Skeletal muscle cell (primary cell): ENCODE measurements at regions not wholly inside any gene's neighbourhood (a gene's known extent, or its start where the extent isn't known, plus 50 kb on each side); places are given as distances from the start of the nearest gene placed in this dataset.

ENCODE experiments used
- DNase-seq: peaks from one replicate; pipeline ENCODE4 v3.0.0-alpha.2; 2010; ENCODE audit warnings: low read depth
- H3K4me3 ChIP-seq: 2 replicates; pipeline ENCODE4 v1.5.1; 2011; ENCODE audit warnings: low read depth, mild to moderate bottlenecking, control low read depth, low read length, moderate library complexity

DNA sequence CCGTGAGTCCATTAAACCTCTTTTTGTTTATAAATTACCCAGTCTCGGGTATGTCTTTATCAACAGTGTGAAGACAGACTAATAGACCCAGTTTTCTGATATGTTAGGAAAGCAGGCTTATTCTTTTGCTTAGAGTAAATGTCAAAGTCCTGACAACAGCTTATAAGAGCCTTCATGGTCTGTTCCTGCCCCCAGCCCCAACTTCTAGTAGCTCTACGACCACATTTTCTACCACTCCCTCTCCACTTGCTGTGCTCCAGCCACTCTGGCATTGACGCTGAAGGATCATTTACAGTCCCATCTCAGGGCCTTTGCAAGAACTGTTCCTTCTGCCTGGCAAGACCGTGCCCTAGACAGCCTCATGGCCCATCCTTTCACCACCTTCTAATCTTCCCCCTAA is 104.6 kb upstream of the GPR139 start:
- no peak overlapping the region for H3K4me3 ChIP-seq
- DNase-seq, result no peak

DNA sequence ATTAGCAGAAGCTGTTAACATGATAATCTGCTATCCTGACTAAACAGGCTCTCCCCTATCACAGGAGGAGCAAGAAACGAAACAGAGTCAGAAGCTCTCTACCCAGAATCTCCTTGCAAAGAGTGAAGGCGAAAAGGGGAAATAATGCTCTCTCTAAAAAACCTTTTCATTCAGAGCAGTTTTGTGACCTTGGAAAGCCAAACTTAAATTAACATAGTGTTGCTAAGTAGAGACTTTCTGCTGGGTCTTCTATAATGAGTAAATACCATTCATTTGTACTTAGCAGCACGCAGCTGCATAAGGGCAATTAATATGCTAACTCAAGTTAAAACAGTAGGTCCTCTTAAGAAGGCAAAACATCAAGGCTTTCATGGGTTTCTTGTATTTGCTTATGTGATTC is 101.7 kb upstream of the GPR139 start:
- DNase-seq, result no peak
- no peak overlapping the region for H3K4me3 ChIP-seq

DNA sequence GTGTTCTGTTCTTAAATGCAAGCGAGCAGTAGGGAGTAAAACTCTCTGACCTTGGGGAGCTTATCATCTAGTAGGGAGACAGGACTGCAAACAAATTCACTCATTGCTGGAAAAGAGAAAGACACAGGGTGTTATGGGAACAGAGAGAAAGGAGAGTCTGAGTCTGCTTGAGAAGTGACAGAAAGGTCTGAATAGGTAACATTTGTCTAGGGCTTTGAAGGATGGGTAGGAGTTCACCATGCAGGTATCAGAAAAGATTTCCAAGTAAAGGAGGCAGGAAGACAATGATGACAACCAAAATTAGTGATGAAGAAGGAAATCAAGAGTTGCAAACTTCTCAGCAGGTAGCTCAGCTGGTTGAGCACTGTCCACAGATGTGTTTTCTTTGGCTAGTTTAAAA is 93.6 kb upstream of the GPR139 start:
- no peak for DNase-seq
- H3K4me3 ChIP-seq, result no peak overlapping the region

DNA sequence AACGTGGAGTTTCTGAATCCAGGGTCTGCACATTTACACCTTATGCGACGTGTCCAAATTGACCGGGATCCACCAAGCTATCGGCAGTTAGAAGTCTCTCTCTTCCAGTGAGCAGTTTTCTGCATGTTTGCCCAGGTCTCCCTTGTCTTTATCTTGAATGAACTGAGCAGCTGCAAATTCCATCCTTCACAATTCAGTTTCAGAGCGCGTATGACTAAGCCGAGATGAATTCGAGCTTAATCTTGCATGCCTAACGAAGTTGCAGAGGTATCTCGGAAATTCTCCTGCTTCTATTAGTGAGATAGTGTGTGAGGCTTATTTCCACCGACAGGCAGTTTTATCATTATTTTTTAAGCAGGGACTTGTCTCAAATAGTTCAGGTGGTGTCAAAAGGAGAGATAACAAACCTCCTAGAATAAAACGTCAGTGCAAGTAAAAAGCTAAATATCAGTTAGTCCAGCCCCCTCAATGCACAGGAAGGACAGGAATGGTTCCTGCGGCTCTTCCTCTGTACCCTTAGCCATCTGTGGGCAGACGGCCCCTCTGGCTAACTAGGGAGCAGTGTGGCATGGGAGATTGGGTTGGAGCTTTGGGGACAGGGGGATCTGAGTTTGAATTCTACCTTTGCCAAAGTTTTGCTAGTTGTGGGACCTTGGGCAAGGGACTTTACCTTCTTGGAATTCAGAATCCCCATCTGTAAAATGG is 93.0 kb upstream of the GPR139 start:
- no peak overlapping the region for H3K4me3 ChIP-seq
- peak; percentile 5 for DNase-seq

DNA sequence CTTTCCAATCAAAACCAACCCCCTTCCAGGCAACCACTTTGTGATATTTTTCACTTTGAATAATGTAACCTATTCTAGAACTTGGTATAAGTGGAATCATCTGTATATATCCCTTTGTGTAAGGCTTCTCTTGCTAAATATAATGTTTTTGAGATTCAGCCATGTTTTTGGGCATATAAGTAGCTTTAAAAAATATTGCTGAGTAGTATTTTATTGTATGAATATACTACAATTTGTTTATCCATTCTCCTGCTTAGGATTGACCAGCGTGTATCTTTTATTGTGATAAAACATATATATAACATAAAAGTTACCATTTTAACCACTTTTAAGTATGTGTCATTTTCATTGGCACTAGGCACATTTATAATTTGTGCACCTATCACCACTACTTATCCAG is 79.8 kb upstream of the GPR139 start:
- no peak for DNase-seq

DNA sequence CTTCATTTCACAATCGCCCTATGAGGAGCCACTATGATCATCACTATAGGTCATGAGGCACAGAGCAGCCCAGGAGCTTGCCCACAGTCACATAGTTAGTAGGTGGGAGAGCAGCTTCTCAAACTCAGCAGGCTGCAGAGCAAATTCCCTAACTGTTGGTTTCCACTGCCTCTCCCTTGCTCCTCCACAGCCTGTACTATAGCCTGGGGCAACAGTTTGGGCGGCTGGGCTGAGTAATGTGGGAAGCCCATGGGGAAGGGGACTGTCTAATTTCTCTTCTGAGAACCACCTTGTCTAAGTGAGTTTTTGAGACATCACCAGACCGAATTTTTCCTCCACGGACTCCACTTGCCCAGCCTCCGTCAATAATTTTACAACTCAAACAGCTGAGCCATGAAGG is 73.4 kb upstream of the GPR139 start:
- DNase-seq, result no peak
- no peak overlapping the region for H3K4me3 ChIP-seq

More for the DNA sequence above, 79.8 kb upstream of the GPR139 start:
- H3K4me3 ChIP-seq, result no peak overlapping the region

GRCh38 chr16:20141956-20142355 is 68.3 kb upstream of the GPR139 start:
- no peak for DNase-seq
- no peak overlapping the region for H3K4me3 ChIP-seq

- DNase-seq, result no peak
- H3K4me3 ChIP-seq, result no peak overlapping the region
These were observed 64.2 kb upstream of the GPR139 start for GRCh38 chr16:20137909-20138308.

GRCh38 chr16:20137194-20137593 is 63.5 kb upstream of the GPR139 start:
- H3K4me3 ChIP-seq, result no peak overlapping the region
- DNase-seq, result no peak

GRCh38 chr16:20136446-20136968 is 62.8 kb upstream of the GPR139 start:
- no peak overlapping the region for H3K4me3 ChIP-seq
- DNase-seq, result no peak

- no peak for DNase-seq
These were observed 55.7 kb upstream of the GPR139 start for GRCh38 chr16:20129375-20129774.

More at GRCh38 chr16:20129375-20129774, 55.7 kb upstream of the GPR139 start:
- no peak overlapping the region for H3K4me3 ChIP-seq
